T-cell (primary cell): ENCODE measurements at regions not wholly inside any gene's neighbourhood (a gene's known extent, or its start where the extent isn't known, plus 50 kb on each side); places are given as distances from the start of the nearest gene placed in this dataset.

ENCODE experiments used
- ATAC-seq, 4 experiments: fragments of 200-7000 bp in 3 of 4; fragments of 150-1000 bp in 1 of 4; cut with Tn5 transposase; replicated peaks in 1 of 4; 1 replicate in 3 of 4; 2 replicates in 1 of 4; pipeline ENCODE4 v1.10.0; 2021; ENCODE audit warnings: moderate library complexity in 3 of 4, mild to moderate bottlenecking in 2 of 4, moderate number of reproducible peaks in 1 of 4
- CTCF ChIA-PET, 2 donors: fragments of 300-600 bp; sonication (Branson Sonifier 250); formaldehyde crosslinking; loops; one replicate each; lab custom pipeline; 2022; ENCODE audit warnings: antibody characterized with exemption in 2 of 2; lab: Charles Lee
- POLR2A ChIA-PET, 2 donors: fragments of 300-600 bp; sonication (Branson Sonifier 250); formaldehyde crosslinking; loops; one replicate each; lab custom pipeline; 2022; ENCODE audit warnings: antibody characterized with exemption in 2 of 2; lab: Charles Lee
- DNase-seq, 35 experiments: peaks; one replicate each; pipeline versions ENCODE4 v3.0.0 to v3.0.0-alpha.2; 2013 to 2023
- H3K27ac ChIP-seq: one replicate; pipeline ENCODE4 v1.5.1; 2013; ENCODE audit warnings: low read length
- H3K27me3 ChIP-seq, 2 experiments: replicated peaks in 1 of 2; 1 replicate in 1 of 2; 2 replicates in 1 of 2; pipeline versions ENCODE4 v1.6.1 to v1.7.0; 2013; ENCODE audit warnings: low read length in 1 of 2, mixed read lengths in 1 of 2; ENCODE audit not compliant: control insufficient read depth in 2 of 2, insufficient read depth in 2 of 2; ENCODE audit errors: extremely low read depth in 1 of 2
- H3K36me3 ChIP-seq, 2 donors: 1 replicate in 1 of 2; 2 replicates in 1 of 2; pipeline versions ENCODE4 v1.6.1 to v1.7.0; 2013; ENCODE audit warnings: low read length in 1 of 2; ENCODE audit not compliant: control insufficient read depth in 2 of 2, insufficient read depth in 1 of 2; ENCODE audit errors: extremely low read depth in 1 of 2
- H3K4me1 ChIP-seq, 2 experiments: 1 replicate in 1 of 2; 2 replicates in 1 of 2; pipeline versions ENCODE4 v1.6.1 to v1.7.0; 2013; ENCODE audit warnings: low read length in 2 of 2, mixed read lengths in 1 of 2; ENCODE audit not compliant: insufficient read depth in 2 of 2, control insufficient read depth in 1 of 2; ENCODE audit errors: extremely low read depth in 1 of 2
- H3K4me3 ChIP-seq, 2 donors: 1 replicate in 1 of 2; 2 replicates in 1 of 2; pipeline versions ENCODE4 v1.5.1 to v1.7.0; 2013; ENCODE audit warnings: mild to moderate bottlenecking in 2 of 2, low read length in 1 of 2, moderate library complexity in 1 of 2; ENCODE audit not compliant: control insufficient read depth in 1 of 2; ENCODE audit errors: extremely low read depth in 1 of 2
- H3K9me3 ChIP-seq: 2 replicates; pipeline ENCODE4 v1.7.0; 2013
- H3K27ac Mint-ChIP-seq, 2 donors: one replicate each; pipeline ENCODE4 v1.8.0; 2020 to 2021; ENCODE audit warnings: mild to moderate bottlenecking in 2 of 2, mixed read lengths in 2 of 2
- H3K27me3 Mint-ChIP-seq, 2 donors: one replicate each; pipeline ENCODE4 v1.8.0; 2021 to 2022; ENCODE audit warnings: mixed read lengths in 2 of 2
- H3K36me3 Mint-ChIP-seq: one replicate; pipeline ENCODE4 v1.8.0; 2021; ENCODE audit warnings: mixed read lengths
- H3K4me1 Mint-ChIP-seq, 3 donors: one replicate each; pipeline ENCODE4 v1.8.0; 2020 to 2022; ENCODE audit warnings: mixed read lengths in 3 of 3, mild to moderate bottlenecking in 1 of 3
- H3K4me3 Mint-ChIP-seq, 3 donors: one replicate each; pipeline ENCODE4 v1.8.0; 2020 to 2022; ENCODE audit warnings: mild to moderate bottlenecking in 3 of 3, mixed read lengths in 3 of 3, moderate library complexity in 3 of 3
- H3K9me3 Mint-ChIP-seq, 3 donors: one replicate each; pipeline ENCODE4 v1.8.0; 2020 to 2022; ENCODE audit warnings: mixed read lengths in 3 of 3
- WGBS: methylation state at CpG from one replicate; pipeline ENCODE4 v1.1.5; 2013; ENCODE audit warnings: missing lambda C conversion rate; ENCODE audit not compliant: insufficient coverage; 5-methylcytosine and 5-hydroxymethylcytosine counted together

GRCh38 chr4:148561467-148561866, 119.3 kb upstream of the NR3C2 start:
- Histone ChIP-seq H3K27me3 (no peaks in the 10 kb centered on the region), H3K4me1 (no peaks in the 10 kb centered on the region), H3K9me3 (no peaks in the 10 kb centered on the region), H3K36me3 (no peaks in the 10 kb centered on the region), H3K27ac (no peak overlapping the region), H3K4me3 (no peak overlapping the region)
- H3K36me3 Mint-ChIP-seq = no peaks in the 10 kb centered on the region
- ChIA-PET CTCF (no interaction called here), POLR2A (no interaction called here)
- WGBS = no CpG with 5 or more reads among the region's 1 CpG
- no peak overlapping the region for H3K4me3 Mint-ChIP-seq
- H3K9me3 Mint-ChIP-seq = no peaks in the 10 kb centered on the region
- no peaks in the 10 kb centered on the region for H3K27me3 Mint-ChIP-seq
- DNase-seq (no peak), ATAC-seq (no peak)
- no peak overlapping the region for H3K27ac Mint-ChIP-seq
- no peaks in the 10 kb centered on the region for H3K4me1 Mint-ChIP-seq

- Histone ChIP-seq H3K27me3 (no peaks in the 10 kb centered on the region), H3K27ac (no peak overlapping the region), H3K36me3 (no peaks in the 10 kb centered on the region), H3K4me3 (no peak overlapping the region), H3K4me1 (no peaks in the 10 kb centered on the region), H3K9me3 (no peaks in the 10 kb centered on the region)
- ATAC-seq (no peak), DNase-seq (no peak)
- ChIA-PET CTCF (no interaction called here), POLR2A (no interaction called here)
- Mint-ChIP-seq H3K9me3 (no peaks in the 10 kb centered on the region), H3K27me3 (no peaks in the 10 kb centered on the region), H3K4me3 (no peak overlapping the region), H3K36me3 (no peaks in the 10 kb centered on the region), H3K4me1 (no peaks in the 10 kb centered on the region), H3K27ac (no peak overlapping the region)
- WGBS = no CpG with 5 or more reads among the region's 3 CpGs
These were observed 115.6 kb upstream of the NR3C2 start for GRCh38 chr4:148557793-148558192.

GRCh38 chr4:148550788-148551187, 108.6 kb upstream of the NR3C2 start:
- DNase-seq (no peak), ATAC-seq (no peak)
- H3K27me3 ChIP-seq = no peaks in the 10 kb centered on the region
- ChIA-PET CTCF (interaction anchor here in 1 of 2 donors (0.6 kb wide), 1 partner anchor 498 kb away, joined by 3 read pairs; no protein-coding TSS in a partner anchor), POLR2A (no interaction called here)
- no peaks in the 10 kb centered on the region for H3K9me3 ChIP-seq
- no peak overlapping the region for H3K27ac ChIP-seq
- H3K27me3 Mint-ChIP-seq = no peaks in the 10 kb centered on the region
- H3K4me1 Mint-ChIP-seq = no peaks in the 10 kb centered on the region
- peaks cover 9% of the 10 kb centered on the region for H3K36me3 Mint-ChIP-seq
- no peak overlapping the region for H3K4me3 ChIP-seq
- no CpG with 5 or more reads among the region's 1 CpG for WGBS
- no peaks in the 10 kb centered on the region for H3K9me3 Mint-ChIP-seq
- H3K27ac Mint-ChIP-seq = no peak overlapping the region
- no peak overlapping the region for H3K4me3 Mint-ChIP-seq
- H3K36me3 ChIP-seq = no peaks in the 10 kb centered on the region
- H3K4me1 ChIP-seq = no peaks in the 10 kb centered on the region

- Mint-ChIP-seq H3K27me3 (no peaks in the 10 kb centered on the region), H3K36me3 (peaks cover 10% of the 10 kb centered on the region), H3K4me3 (no peak overlapping the region), H3K27ac (no peak overlapping the region), H3K4me1 (no peaks in the 10 kb centered on the region), H3K9me3 (no peaks in the 10 kb centered on the region)
- ChIA-PET CTCF (no interaction called here), POLR2A (no interaction called here)
- DNase-seq (no peak), ATAC-seq (no peak)
- Histone ChIP-seq H3K9me3 (no peaks in the 10 kb centered on the region), H3K27ac (no peak overlapping the region), H3K36me3 (no peaks in the 10 kb centered on the region), H3K4me3 (no peak overlapping the region), H3K4me1 (no peaks in the 10 kb centered on the region), H3K27me3 (no peaks in the 10 kb centered on the region)
- WGBS = no CpG with 5 or more reads among the region's 4 CpGs
These were observed 100.9 kb upstream of the NR3C2 start for GRCh38 chr4:148542922-148543623.

- H3K9me3 Mint-ChIP-seq = no peaks in the 10 kb centered on the region
- WGBS = 71% methylated on average over 3 of the region's 4 CpGs
- POLR2A ChIA-PET = no interaction called here
- H3K4me1 Mint-ChIP-seq = no peaks in the 10 kb centered on the region
- Histone ChIP-seq H3K4me1 (no peaks in the 10 kb centered on the region), H3K4me3 (no peak overlapping the region), H3K9me3 (no peaks in the 10 kb centered on the region), H3K27ac (no peak overlapping the region), H3K36me3 (no peaks in the 10 kb centered on the region), H3K27me3 (no peaks in the 10 kb centered on the region)
- ATAC-seq (no peak), DNase-seq (no peak)
- no peak overlapping the region for H3K4me3 Mint-ChIP-seq
- no peak overlapping the region for H3K27ac Mint-ChIP-seq
- no peaks in the 10 kb centered on the region for H3K27me3 Mint-ChIP-seq
- CTCF ChIA-PET = interaction anchor here in 1 of 2 donors (0.5 kb wide), 1 partner anchor 615 kb away, joined by 4 read pairs; no protein-coding TSS in a partner anchor
- H3K36me3 Mint-ChIP-seq = peaks cover 2% of the 10 kb centered on the region
These were observed 98.6 kb upstream of the NR3C2 start for GRCh38 chr4:148540622-148541326.

- 100% methylated on average over 1 of the region's 3 CpGs for WGBS
- ChIA-PET CTCF (no interaction called here), POLR2A (no interaction called here)
- Histone ChIP-seq H3K36me3 (no peaks in the 10 kb centered on the region), H3K27ac (no peak overlapping the region), H3K9me3 (no peaks in the 10 kb centered on the region), H3K4me3 (no peak overlapping the region), H3K4me1 (no peaks in the 10 kb centered on the region), H3K27me3 (no peaks in the 10 kb centered on the region)
- no peaks in the 10 kb centered on the region for H3K27me3 Mint-ChIP-seq
- peaks cover 6 to 7% (median 6%) of the 10 kb centered on the region in 3 donors for H3K9me3 Mint-ChIP-seq
- H3K4me3 Mint-ChIP-seq = no peak overlapping the region
- no peak overlapping the region for H3K27ac Mint-ChIP-seq
- DNase-seq = no peak
- H3K36me3 Mint-ChIP-seq = peaks cover 5% of the 10 kb centered on the region
- ATAC-seq = no peak
- no peaks in the 10 kb centered on the region for H3K4me1 Mint-ChIP-seq
These were observed 97.2 kb upstream of the NR3C2 start for GRCh38 chr4:148539387-148539786.
